ENCODE measurements at regions not wholly inside any gene's neighbourhood (a gene's known extent, or its start where the extent isn't known, plus 50 kb on each side); places are given as distances from the start of the nearest gene placed in this dataset.

DNA sequence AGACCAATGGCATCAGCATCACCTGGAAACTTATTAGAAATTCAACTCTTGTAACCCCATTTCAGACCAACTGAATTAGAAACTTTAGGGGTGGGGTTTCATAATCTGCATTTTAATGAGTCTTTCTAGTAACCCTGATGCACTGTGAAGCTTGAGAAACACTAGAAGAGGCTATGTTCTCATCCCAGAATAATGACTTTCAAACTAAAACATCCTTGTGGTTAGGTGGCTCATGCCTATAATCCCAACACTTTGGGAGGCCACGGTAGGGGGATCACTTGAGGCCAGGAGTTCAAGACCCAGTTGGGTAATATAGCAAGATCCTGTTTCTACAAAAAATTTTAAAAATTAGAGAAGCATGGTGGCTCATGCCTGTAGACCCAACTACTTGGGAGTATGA is 402.4 kb downstream of the DLEU7 start:
- intact Hi-C loops (cut with DNase I) = no loop called here
- no peaks in the 10 kb centered on the region for H3K9me3 ChIP-seq
- H3K27ac ChIP-seq = no peak overlapping the region
- TF ChIP-seq, protein P1, sequence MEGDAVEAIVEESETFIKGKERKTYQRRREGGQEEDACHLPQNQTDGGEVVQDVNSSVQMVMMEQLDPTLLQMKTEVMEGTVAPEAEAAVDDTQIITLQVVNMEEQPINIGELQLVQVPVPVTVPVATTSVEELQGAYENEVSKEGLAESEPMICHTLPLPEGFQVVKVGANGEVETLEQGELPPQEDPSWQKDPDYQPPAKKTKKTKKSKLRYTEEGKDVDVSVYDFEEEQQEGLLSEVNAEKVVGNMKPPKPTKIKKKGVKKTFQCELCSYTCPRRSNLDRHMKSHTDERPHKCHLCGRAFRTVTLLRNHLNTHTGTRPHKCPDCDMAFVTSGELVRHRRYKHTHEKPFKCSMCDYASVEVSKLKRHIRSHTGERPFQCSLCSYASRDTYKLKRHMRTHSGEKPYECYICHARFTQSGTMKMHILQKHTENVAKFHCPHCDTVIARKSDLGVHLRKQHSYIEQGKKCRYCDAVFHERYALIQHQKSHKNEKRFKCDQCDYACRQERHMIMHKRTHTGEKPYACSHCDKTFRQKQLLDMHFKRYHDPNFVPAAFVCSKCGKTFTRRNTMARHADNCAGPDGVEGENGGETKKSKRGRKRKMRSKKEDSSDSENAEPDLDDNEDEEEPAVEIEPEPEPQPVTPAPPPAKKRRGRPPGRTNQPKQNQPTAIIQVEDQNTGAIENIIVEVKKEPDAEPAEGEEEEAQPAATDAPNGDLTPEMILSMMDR (IDR thresholded peaks at IDR 0.05) = no peak
- H3K4me1 ChIP-seq = no peaks in the 10 kb centered on the region
- DNase-seq = no peak
- H3K36me3 ChIP-seq = no peaks in the 10 kb centered on the region
- no peak overlapping the region for H3K4me3 ChIP-seq
- ATAC-seq = no peak
- H3K27me3 ChIP-seq = no peaks in the 10 kb centered on the region

DNA sequence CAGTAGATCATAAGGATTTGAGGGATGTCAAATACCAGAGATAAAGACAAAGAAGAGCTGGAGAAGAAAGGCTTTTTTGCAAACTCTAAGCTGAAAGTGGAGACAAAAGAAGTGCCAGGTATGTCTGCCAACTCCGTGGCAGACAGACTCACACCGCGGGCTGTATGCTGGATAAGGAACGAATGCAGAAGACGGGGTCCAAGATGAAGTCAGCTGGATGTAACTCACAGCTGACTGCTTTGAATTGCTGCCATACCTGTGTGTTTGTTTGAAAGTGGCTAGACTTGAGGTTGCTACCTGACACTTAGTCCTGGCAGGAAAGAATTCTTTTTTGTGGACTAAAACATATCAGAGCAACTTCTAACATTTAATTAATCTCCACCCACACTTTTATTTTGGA is 398.8 kb downstream of the DLEU7 start:
- DNase-seq = no peak
- Histone ChIP-seq H3K27ac (no peak overlapping the region), H3K27me3 (no peaks in the 10 kb centered on the region), H3K4me3 (no peak overlapping the region), H3K4me1 (no peaks in the 10 kb centered on the region), H3K36me3 (no peaks in the 10 kb centered on the region), H3K9me3 (no peaks in the 10 kb centered on the region)
- intact Hi-C loops (cut with DNase I) = no loop called here
- TF ChIP-seq, protein P1 (IDR thresholded peaks at IDR 0.05) = no peak
- no peak for ATAC-seq

DNA sequence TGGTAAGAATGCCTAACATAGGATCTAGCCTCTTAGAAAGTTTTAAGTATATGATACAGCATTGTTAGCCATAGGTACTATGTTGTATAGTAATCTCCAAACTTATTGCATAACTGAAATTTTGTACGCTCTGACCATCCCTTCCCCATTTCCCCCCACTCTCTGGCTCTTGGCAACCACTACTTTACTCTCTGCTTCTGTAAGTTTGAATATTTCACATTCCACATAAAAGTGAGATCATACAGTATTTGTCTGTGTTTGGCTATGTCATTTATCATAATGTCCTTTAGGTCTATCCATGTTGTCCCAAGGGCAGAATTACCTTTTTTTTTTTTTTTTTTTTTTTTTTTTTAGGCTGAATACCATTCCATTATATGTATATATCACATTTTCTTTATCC is 396.9 kb downstream of the DLEU7 start:
- TF ChIP-seq, protein P1 (IDR thresholded peaks at IDR 0.05) = no peak
- ATAC-seq = no peak

DNA sequence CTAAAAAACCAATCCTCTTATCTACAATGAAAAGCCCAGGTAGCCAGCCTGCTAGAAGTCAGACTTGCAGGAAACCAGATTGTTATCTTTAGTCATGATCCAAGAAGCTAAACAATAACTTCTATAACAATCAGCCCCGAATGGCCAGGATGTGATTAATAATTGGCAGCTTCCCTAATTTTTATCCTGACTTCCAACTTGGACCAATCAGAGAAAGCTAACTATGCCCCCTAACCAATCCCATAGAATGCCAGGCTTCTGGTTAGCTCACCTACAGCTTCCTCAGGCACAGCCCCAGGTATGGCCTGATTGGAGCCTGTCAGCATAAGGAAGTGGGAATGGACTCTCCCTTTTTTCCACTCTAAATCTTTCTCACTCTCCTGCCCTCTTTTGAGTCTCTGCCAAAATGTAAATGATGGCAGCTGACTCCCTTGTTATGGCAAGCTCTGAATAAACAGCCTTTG is 394.9 kb downstream of the DLEU7 start:
- Histone ChIP-seq H3K27me3 (no peaks in the 10 kb centered on the region), H3K9me3 (no peaks in the 10 kb centered on the region), H3K36me3 (no peaks in the 10 kb centered on the region), H3K4me3 (no peak overlapping the region), H3K4me1 (no peaks in the 10 kb centered on the region), H3K27ac (no peak overlapping the region)
- DNase-seq = no peak
- intact Hi-C loops (cut with DNase I) = no loop called here
- TF ChIP-seq, protein P1 (IDR thresholded peaks at IDR 0.05) = no peak
- no peak for ATAC-seq

More for the DNA sequence above, 396.9 kb downstream of the DLEU7 start:
- no peak for DNase-seq
- Histone ChIP-seq H3K9me3 (no peaks in the 10 kb centered on the region), H3K36me3 (no peaks in the 10 kb centered on the region), H3K4me3 (no peak overlapping the region), H3K4me1 (no peaks in the 10 kb centered on the region), H3K27ac (no peak overlapping the region), H3K27me3 (no peaks in the 10 kb centered on the region)
- intact Hi-C loops (cut with DNase I) = no loop called here

DNA sequence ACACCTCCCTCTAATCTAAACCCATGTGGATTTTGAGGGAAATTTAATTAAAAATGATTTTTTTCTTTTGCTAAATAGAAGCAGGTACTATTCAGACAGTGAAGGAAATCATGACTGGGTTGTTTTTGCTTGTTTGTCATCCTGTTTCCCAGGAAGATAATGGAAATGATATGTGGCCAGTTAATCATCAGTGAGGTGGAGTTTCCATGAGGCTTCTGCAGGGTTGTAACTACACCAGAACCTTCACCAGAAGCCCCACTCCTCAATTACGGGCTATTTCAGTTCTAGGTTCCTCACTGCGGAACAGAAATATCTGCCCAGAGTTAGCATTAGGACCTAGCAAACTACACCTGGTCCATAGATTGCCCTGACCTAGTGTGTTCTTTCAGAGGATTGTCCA is 394.0 kb downstream of the DLEU7 start:
- TF ChIP-seq, protein P1 (IDR thresholded peaks at IDR 0.05) = no peak
- intact Hi-C loops (cut with DNase I) = no loop called here
- no peak overlapping the region for H3K27ac ChIP-seq
- H3K27me3 ChIP-seq = no peaks in the 10 kb centered on the region
- no peaks in the 10 kb centered on the region for H3K36me3 ChIP-seq
- H3K9me3 ChIP-seq = no peaks in the 10 kb centered on the region
- DNase-seq (no peak), ATAC-seq (no peak)
- no peaks in the 10 kb centered on the region for H3K4me1 ChIP-seq
- H3K4me3 ChIP-seq = no peak overlapping the region

DNA sequence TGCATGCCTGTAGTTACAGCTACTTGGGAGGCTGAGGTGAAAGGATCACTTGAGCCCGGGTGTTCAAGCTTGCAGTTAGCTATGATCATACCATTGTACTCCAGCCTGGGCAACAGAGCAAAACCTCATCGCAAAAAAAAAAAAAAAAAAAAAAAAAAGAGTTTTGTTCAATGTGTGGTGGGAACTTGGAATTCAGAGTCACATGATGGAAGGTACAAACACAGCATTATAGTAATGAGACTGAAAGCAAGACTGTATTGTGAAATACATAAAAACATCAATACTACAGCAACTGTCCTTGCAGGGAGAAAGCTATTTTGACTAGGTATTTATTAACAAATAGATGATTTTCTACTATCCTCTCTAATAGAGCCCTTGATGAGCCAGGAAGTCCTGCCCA is 393.2 kb downstream of the DLEU7 start:
- no peaks in the 10 kb centered on the region for H3K36me3 ChIP-seq
- TF ChIP-seq, protein P1 (IDR thresholded peaks at IDR 0.05) = no peak
- ATAC-seq = no peak
- intact Hi-C loops (cut with DNase I) = no loop called here
- no peak overlapping the region for H3K4me3 ChIP-seq
- no peak for DNase-seq
- no peaks in the 10 kb centered on the region for H3K4me1 ChIP-seq
- H3K9me3 ChIP-seq = no peaks in the 10 kb centered on the region
- H3K27ac ChIP-seq = no peak overlapping the region
- no peaks in the 10 kb centered on the region for H3K27me3 ChIP-seq
